CD8-positive, alpha-beta memory T cell (primary cell): ENCODE measurements at regions not wholly inside any gene's neighbourhood (a gene's known extent, or its start where the extent isn't known, plus 50 kb on each side); places are given as distances from the start of the nearest gene placed in this dataset.
"Not testable (repeated sequence)": the region's sequence is repeated elsewhere in the genome, so short reads cannot be mapped to it uniquely, and the experiment has no call there.

Experiments
- CTCF ChIA-PET: fragments of 350-600 bp; sonication (Branson Sonifier 250); formaldehyde crosslinking; loops from one replicate; lab custom pipeline; 2021; ENCODE audit warnings: antibody characterized with exemption; lab: Charles Lee
- POLR2A ChIA-PET: fragments of 350-600 bp; sonication (Branson Sonifier 250); formaldehyde crosslinking; loops from one replicate; lab custom pipeline; 2021; ENCODE audit warnings: antibody characterized with exemption; lab: Charles Lee
- DNase-seq, 5 donors: peaks; one replicate each; pipeline versions ENCODE4 v3.0.0 to v3.0.0-alpha.2; 2020 to 2022; ENCODE audit warnings: mixed read lengths in 1 of 5
- H3K27ac ChIP-seq: one replicate; pipeline ENCODE4 v1.7.0; 2013; ENCODE audit warnings: low read depth, mild to moderate bottlenecking, low read length, moderate library complexity
- H3K27me3 ChIP-seq: 2 replicates; pipeline ENCODE4 v1.7.0; 2013; ENCODE audit warnings: low read length, mild to moderate bottlenecking; ENCODE audit not compliant: insufficient read depth, poor library complexity, severe bottlenecking
- H3K36me3 ChIP-seq: 2 replicates; pipeline ENCODE4 v1.7.0; 2013; ENCODE audit warnings: mild to moderate bottlenecking, low read length, moderate library complexity; ENCODE audit not compliant: insufficient read depth
- H3K4me1 ChIP-seq: 2 replicates; pipeline ENCODE4 v1.7.0; 2013; ENCODE audit warnings: mild to moderate bottlenecking, low read length, moderate library complexity; ENCODE audit not compliant: insufficient read depth
- H3K4me3 ChIP-seq: 2 replicates; pipeline ENCODE4 v1.7.0; 2013; ENCODE audit warnings: mild to moderate bottlenecking, low read length
- H3K9me3 ChIP-seq: 2 replicates; pipeline ENCODE4 v1.7.0; 2013; ENCODE audit warnings: mild to moderate bottlenecking, low read length
- H3K27ac Mint-ChIP-seq, 8 donors: one replicate each; pipeline ENCODE4 v1.8.0; 2020 to 2021; ENCODE audit warnings: mixed read lengths in 8 of 8, mild to moderate bottlenecking in 6 of 8, inconsistent platforms in 3 of 8, moderate library complexity in 3 of 8
- H3K27me3 Mint-ChIP-seq, 2 donors: one replicate each; pipeline ENCODE4 v1.8.0; 2020 to 2021; ENCODE audit warnings: mixed read lengths in 2 of 2, mild to moderate bottlenecking in 1 of 2, moderate library complexity in 1 of 2
- H3K36me3 Mint-ChIP-seq, 3 donors: one replicate each; pipeline ENCODE4 v1.8.0; 2020 to 2021; ENCODE audit warnings: mixed read lengths in 3 of 3, inconsistent platforms in 1 of 3, mild to moderate bottlenecking in 1 of 3
- H3K4me1 Mint-ChIP-seq, 3 donors: one replicate each; pipeline ENCODE4 v1.8.0; 2020 to 2021; ENCODE audit warnings: mixed read lengths in 3 of 3, inconsistent platforms in 1 of 3, mild to moderate bottlenecking in 1 of 3
- H3K4me3 Mint-ChIP-seq, 7 donors: one replicate each; pipeline ENCODE4 v1.8.0; 2020 to 2021; ENCODE audit warnings: mixed read lengths in 7 of 7, mild to moderate bottlenecking in 6 of 7, moderate library complexity in 4 of 7, inconsistent platforms in 2 of 7
- H3K9me3 Mint-ChIP-seq, 5 donors: one replicate each; pipeline ENCODE4 v1.8.0; 2020 to 2022; ENCODE audit warnings: mixed read lengths in 5 of 5, mild to moderate bottlenecking in 3 of 5, moderate library complexity in 2 of 5, inconsistent platforms in 1 of 5

DNA sequence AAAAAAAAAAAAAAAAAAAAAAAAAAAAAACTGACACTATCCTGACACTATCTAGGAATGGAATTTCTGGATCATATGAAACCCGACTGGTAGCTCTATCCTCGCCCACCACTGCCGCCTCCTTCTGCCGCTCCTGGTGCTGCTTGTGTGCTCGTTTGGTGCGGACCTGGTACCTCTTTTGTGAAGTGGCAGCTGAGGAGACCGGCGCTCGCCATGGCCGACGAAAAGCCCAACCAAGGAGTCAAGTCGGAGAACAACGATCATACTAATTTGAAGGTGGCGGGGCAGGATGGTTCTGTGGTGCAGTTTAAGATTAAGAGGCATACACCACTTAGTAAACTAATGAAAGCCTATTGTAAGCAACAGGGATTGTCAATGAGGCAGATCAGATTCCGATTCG lies 130.6 kb downstream of the SEPTIN14 start:
- H3K36me3 Mint-ChIP-seq = no peaks in the 10 kb centered on the region
- no peak for DNase-seq
- H3K27ac Mint-ChIP-seq = no peak overlapping the region
- no peaks in the 10 kb centered on the region for H3K27me3 Mint-ChIP-seq
- H3K4me1 Mint-ChIP-seq = no peaks in the 10 kb centered on the region
- Histone ChIP-seq H3K9me3 (no peaks in the 10 kb centered on the region), H3K27ac (no peak overlapping the region), H3K27me3 (no peaks in the 10 kb centered on the region), H3K4me3 (no peak overlapping the region), H3K4me1 (no peaks in the 10 kb centered on the region), H3K36me3 (no peaks in the 10 kb centered on the region)
- H3K9me3 Mint-ChIP-seq = no peaks in the 10 kb centered on the region
- ChIA-PET POLR2A (no interaction called here), CTCF (no interaction called here)
- no peak overlapping the region for H3K4me3 Mint-ChIP-seq

DNA sequence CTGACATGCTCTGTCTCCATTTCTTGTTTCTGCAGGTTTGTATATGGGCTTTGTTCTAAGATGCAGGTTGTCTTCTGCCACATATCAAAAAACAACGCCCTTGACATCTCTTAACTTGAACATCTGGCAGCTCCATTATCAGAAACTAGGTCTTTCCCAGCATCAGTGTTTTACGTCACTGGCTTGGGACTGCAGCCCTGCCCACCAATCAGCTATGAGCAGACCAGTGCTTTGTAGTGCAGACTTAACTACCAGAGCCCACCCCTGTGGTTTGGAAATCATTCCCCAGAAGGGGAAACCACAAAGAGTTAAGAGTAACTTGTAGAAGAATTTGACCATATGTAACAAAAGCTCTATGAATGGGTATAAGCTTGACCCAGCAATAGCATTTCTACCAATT lies 132.4 kb downstream of the SEPTIN14 start:
- no peaks in the 10 kb centered on the region for H3K27me3 ChIP-seq
- H3K27ac Mint-ChIP-seq = no peak overlapping the region
- no peaks in the 10 kb centered on the region for H3K36me3 Mint-ChIP-seq
- CTCF ChIA-PET = no interaction called here
- H3K27me3 Mint-ChIP-seq = no peaks in the 10 kb centered on the region
- H3K9me3 ChIP-seq = no peaks in the 10 kb centered on the region
- no peak overlapping the region for H3K4me3 ChIP-seq
- H3K4me3 Mint-ChIP-seq = no peak overlapping the region
- H3K4me1 Mint-ChIP-seq = no peaks in the 10 kb centered on the region
- POLR2A ChIA-PET = no interaction called here
- no peak for DNase-seq
- H3K36me3 ChIP-seq = no peaks in the 10 kb centered on the region
- H3K27ac ChIP-seq = no peak overlapping the region
- H3K9me3 Mint-ChIP-seq = no peaks in the 10 kb centered on the region
- H3K4me1 ChIP-seq = no peaks in the 10 kb centered on the region

DNA sequence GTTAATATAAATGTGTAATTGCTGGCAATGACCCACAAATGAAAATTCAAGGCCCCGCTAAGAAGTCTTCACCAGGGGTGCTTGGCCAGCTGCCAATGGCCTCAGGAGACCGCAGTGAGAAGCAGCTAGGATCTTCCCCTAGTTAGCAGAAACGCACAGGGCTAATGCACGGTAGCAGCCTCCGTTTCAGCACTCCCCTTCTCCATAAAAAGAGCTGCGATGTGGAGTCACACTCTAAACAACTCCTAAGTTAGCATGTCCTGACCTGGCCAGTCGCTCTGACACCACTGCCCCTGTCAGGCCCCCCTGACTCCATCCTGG lies 139.0 kb downstream of the SEPTIN14 start:
- peaks cover 5 to 6% of the 10 kb centered on the region in 2 donors for H3K27me3 Mint-ChIP-seq
- no peaks in the 10 kb centered on the region for H3K27me3 ChIP-seq
- DNase-seq = no peak
- CTCF ChIA-PET = no interaction called here
- H3K4me3 ChIP-seq = no peak overlapping the region
- POLR2A ChIA-PET = no interaction called here
- H3K27ac ChIP-seq = no peak overlapping the region
- no peak overlapping the region for H3K4me3 Mint-ChIP-seq
- H3K36me3 ChIP-seq = no peaks in the 10 kb centered on the region
- no peak overlapping the region for H3K27ac Mint-ChIP-seq
- no peaks in the 10 kb centered on the region for H3K36me3 Mint-ChIP-seq
- H3K4me1 Mint-ChIP-seq = no peaks in the 10 kb centered on the region
- H3K9me3 ChIP-seq = no peaks in the 10 kb centered on the region
- no peaks in the 10 kb centered on the region for H3K4me1 ChIP-seq
- H3K9me3 Mint-ChIP-seq = no peaks in the 10 kb centered on the region

DNA sequence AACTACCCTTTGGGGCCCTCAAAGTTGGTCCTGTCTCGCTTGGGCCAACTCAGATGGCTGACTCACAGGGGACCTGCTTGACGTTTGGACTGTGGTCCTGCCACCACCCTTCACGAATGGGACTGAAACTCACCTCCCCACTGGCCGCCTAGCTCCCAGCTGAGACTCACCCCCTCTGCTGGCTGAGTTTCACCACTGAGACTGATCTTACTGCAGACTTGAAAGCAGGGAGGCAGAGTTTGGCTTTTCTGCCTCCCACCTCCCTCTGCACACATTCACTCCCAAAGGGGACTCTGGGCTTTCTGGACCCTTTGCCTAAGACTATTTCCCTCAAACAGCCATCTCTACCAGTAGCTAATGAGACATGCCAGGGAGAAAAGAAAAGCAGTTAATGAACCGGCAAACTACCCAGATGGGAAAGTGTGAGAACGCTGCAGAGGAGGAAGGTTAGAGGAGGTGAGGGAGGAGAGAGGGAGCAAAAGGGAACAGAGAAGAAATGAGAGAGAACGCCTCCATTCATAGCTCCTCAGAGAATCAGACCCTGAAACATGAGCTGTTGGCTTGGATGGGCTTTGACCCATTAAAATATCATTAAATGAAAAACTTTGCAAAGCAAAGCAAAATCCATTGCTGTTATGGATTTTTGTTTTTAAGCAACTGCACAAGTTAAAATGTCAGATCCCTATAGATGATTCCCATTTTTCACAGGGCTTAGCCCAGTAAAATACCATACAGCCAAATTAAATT lies 139.5 kb downstream of the SEPTIN14 start:
- H3K4me3 Mint-ChIP-seq, H3K27me3 ChIP-seq, H3K36me3 ChIP-seq, H3K36me3 Mint-ChIP-seq, H3K27ac ChIP-seq, DNase-seq, H3K4me3 ChIP-seq, H3K4me1 ChIP-seq, POLR2A ChIA-PET, H3K9me3 Mint-ChIP-seq, H3K9me3 ChIP-seq, H3K27me3 Mint-ChIP-seq, CTCF ChIA-PET, H3K27ac Mint-ChIP-seq, H3K4me1 Mint-ChIP-seq: not testable (repeated sequence)

DNA sequence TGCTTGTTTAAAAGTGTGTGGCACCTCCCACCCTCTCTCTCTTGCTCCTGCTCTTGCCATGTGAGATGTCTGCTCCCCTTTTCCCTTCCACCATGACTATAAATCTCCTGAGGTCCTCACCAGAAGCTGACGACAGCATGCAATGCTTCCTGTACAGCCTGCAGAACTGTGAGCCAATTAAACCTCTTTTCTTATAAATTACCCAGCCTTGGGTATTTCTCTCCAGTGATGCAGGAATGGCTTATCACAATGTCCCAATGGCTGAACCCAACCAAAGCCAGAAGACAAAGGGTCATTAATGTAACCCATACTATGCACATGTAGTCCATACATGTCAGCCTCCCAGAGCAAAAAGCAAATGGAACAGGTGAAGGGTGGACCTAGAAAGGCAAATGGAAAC lies 141.5 kb downstream of the SEPTIN14 start:
- H3K9me3 Mint-ChIP-seq, H3K27me3 ChIP-seq, H3K4me1 Mint-ChIP-seq, H3K36me3 ChIP-seq, H3K4me3 Mint-ChIP-seq, POLR2A ChIA-PET, H3K27me3 Mint-ChIP-seq, H3K4me3 ChIP-seq, H3K4me1 ChIP-seq, H3K9me3 ChIP-seq, CTCF ChIA-PET, H3K36me3 Mint-ChIP-seq, DNase-seq, H3K27ac Mint-ChIP-seq, H3K27ac ChIP-seq: not testable (repeated sequence)

DNA sequence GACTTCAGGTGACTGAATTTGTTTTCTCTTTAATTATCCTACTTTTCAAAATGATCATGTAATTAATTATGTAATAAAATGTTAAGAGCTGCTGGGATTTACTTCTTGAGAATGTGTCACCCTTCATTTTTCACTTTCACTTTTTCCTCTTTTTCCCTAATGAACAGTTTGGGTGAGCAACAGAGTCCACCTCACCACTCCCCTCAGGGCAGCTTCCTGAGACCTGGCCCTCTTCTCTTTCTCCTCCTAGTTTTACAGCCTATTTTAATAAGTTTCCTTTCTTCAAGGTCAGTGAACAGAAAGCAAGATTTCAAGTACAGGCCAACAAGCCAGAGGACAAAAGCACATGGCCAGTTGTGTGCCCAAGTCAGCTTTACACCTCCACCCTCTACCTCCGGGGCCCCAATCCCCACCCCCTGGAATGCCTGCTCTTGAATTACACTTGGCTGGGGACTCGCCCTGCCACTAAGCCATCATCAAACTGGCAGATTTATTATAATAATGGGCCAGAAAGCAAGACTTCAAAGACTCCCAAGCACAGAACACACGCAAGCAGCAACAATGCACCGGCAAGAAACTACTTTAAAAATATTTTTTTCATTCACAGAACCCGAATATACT lies 143.1 kb upstream of the VOPP1 start:
- H3K4me1 ChIP-seq, H3K27ac ChIP-seq, H3K27ac Mint-ChIP-seq, H3K27me3 Mint-ChIP-seq, H3K27me3 ChIP-seq, H3K4me3 Mint-ChIP-seq, H3K36me3 Mint-ChIP-seq, CTCF ChIA-PET, DNase-seq, H3K36me3 ChIP-seq, H3K4me3 ChIP-seq, H3K9me3 ChIP-seq, H3K4me1 Mint-ChIP-seq, H3K9me3 Mint-ChIP-seq, POLR2A ChIA-PET: not testable (repeated sequence)

DNA sequence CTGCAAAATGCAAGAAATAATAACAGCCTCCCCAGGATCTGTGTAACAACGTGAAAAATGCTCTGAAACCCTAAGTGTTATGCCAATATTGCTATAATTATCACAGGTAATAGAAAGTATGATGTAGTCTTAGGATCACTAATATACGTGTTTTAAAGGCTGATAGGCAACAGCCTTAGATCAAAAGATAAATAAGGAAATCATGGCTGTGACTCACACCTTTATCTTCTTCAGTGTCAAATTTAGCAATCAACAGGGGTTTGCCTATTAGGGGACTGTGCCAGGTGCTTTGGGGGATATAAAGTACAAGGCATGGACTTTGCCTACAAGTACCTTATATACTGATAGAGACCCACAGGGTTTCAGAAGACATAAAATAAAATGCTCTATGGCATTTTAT lies 142.1 kb upstream of the VOPP1 start:
- H3K9me3 Mint-ChIP-seq, POLR2A ChIA-PET, H3K9me3 ChIP-seq, H3K4me3 ChIP-seq, H3K27ac Mint-ChIP-seq, H3K27me3 ChIP-seq, H3K4me1 ChIP-seq, H3K27me3 Mint-ChIP-seq, H3K36me3 Mint-ChIP-seq, CTCF ChIA-PET, DNase-seq, H3K4me3 Mint-ChIP-seq, H3K36me3 ChIP-seq, H3K4me1 Mint-ChIP-seq, H3K27ac ChIP-seq: not testable (repeated sequence)

DNA sequence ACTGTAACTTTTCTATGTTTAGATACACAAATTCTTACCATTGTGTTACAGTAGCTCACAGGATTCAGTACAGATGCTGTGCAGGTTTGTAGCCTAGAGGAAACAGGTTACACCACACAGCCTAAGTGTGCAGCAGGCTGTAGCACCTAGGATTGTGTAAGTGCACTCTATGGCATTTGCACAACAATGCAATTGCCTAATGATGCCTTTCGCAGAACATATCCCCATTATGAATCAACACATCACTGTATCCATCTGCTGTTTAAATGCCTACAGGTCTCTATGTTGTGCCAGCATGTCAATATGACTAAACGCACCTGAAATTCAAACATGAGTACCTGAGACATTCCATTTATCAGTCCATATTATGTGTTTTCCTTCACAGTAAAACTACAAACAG lies 138.0 kb upstream of the VOPP1 start:
- POLR2A ChIA-PET, DNase-seq: not testable (repeated sequence)

DNA sequence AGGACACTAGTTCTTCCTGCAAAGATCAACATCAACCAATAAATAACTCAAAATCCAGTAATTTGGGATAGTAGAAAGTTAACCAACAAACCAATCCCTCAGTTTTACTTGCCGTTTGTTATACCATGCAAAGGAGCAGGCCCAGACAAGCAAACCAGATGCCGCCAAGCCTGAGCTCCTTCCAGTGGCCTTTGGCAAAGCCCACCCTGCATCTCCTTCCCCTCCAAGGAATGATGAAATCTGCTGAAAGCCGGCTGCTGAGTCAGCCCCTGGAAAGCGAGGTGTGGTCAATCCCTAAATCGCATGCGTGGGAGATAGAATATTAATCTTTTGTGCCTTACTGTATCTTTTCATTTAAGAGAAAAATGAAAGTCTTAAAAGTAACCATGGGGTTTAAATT lies 135.7 kb upstream of the VOPP1 start:
- H3K4me3 Mint-ChIP-seq, H3K36me3 Mint-ChIP-seq, H3K36me3 ChIP-seq, H3K27me3 ChIP-seq, H3K27ac ChIP-seq, POLR2A ChIA-PET, H3K4me1 ChIP-seq, H3K27me3 Mint-ChIP-seq, H3K9me3 ChIP-seq, H3K9me3 Mint-ChIP-seq, H3K4me1 Mint-ChIP-seq, H3K27ac Mint-ChIP-seq, DNase-seq, H3K4me3 ChIP-seq, CTCF ChIA-PET: not testable (repeated sequence)

More for the DNA sequence above, 138.0 kb upstream of the VOPP1 start:
- H3K36me3 ChIP-seq, H3K4me1 ChIP-seq, H3K4me3 Mint-ChIP-seq, H3K4me3 ChIP-seq, H3K9me3 Mint-ChIP-seq, CTCF ChIA-PET, H3K27me3 ChIP-seq, H3K4me1 Mint-ChIP-seq, H3K27ac ChIP-seq, H3K27ac Mint-ChIP-seq, H3K36me3 Mint-ChIP-seq, H3K9me3 ChIP-seq, H3K27me3 Mint-ChIP-seq: not testable (repeated sequence)
